H1 (cell line): ENCODE measurements at regions not wholly inside any gene's neighbourhood (a gene's known extent, or its start where the extent isn't known, plus 50 kb on each side); places are given as distances from the start of the nearest gene placed in this dataset.

ENCODE experiments used
- CTCF ChIA-PET: fragments of 300-600 bp; sonication (Branson Sonifier 250); formaldehyde crosslinking; loops from one replicate; lab custom pipeline; 2021; ENCODE audit not compliant: partially characterized antibody; lab: Charles Lee
- POLR2A ChIA-PET: fragments of 300-600 bp; sonication (Branson Sonifier 250); formaldehyde crosslinking; loops from one replicate; lab custom pipeline; 2021; ENCODE audit warnings: inconsistent platforms; ENCODE audit not compliant: partially characterized antibody; lab: Charles Lee
- DNase-seq, 2 experiments: peaks; one replicate each; pipeline versions ENCODE4 v3.0.0 to v3.0.0-alpha.2; 2010 to 2022; ENCODE audit warnings: low spot score in 2 of 2, low read depth in 1 of 2, mixed read lengths in 1 of 2
- FAIRE-seq: peaks from 2 replicates; lab custom pipeline; 2011; peaks lifted over from hg19 to GRCh38; lab: Jason Lieb, UNC
- H2AFZ ChIP-seq: 2 replicates; pipeline ENCODE4 v1.8.1; 2012; ENCODE audit warnings: low read length, inconsistent platforms
- H2AK5ac ChIP-seq: 2 replicates; pipeline ENCODE4 v1.6.1; 2013; ENCODE audit warnings: low read depth, low read length
- H2BK120ac ChIP-seq: replicated peaks from 2 replicates; pipeline ENCODE3; 2013; ENCODE audit warnings: low read depth, low read length, inconsistent platforms
- H2BK12ac ChIP-seq: 2 replicates; pipeline ENCODE4 v1.6.1; 2013; ENCODE audit warnings: low read depth, low read length
- H2BK15ac ChIP-seq: 2 replicates; pipeline ENCODE4 v1.6.1; 2013; ENCODE audit warnings: low read length
- H2BK20ac ChIP-seq: 2 replicates; pipeline ENCODE4 v1.6.1; 2013; ENCODE audit warnings: low read length
- H2BK5ac ChIP-seq: 2 replicates; pipeline ENCODE4 v1.6.1; 2013; ENCODE audit warnings: low read depth, low read length
- H3K14ac ChIP-seq: 2 replicates; pipeline ENCODE4 v1.6.1; 2013; ENCODE audit warnings: inconsistent platforms; ENCODE audit not compliant: insufficient read length
- H3K18ac ChIP-seq: 2 replicates; pipeline ENCODE4 v1.6.1; 2013; ENCODE audit warnings: low read length; ENCODE audit errors: extremely low read depth
- H3K23ac ChIP-seq: 2 replicates; pipeline ENCODE4 v1.6.1; 2013; ENCODE audit warnings: inconsistent platforms; ENCODE audit not compliant: insufficient read length
- H3K23me2 ChIP-seq: 2 replicates; pipeline ENCODE4 v1.6.1; 2013; ENCODE audit warnings: low read depth, low read length
- H3K27ac ChIP-seq: 2 replicates; pipeline ENCODE4 v1.6.1; 2011; ENCODE audit warnings: low read depth, low read length, inconsistent platforms
- H3K27me3 ChIP-seq, 4 experiments: replicated peaks in 1 of 4; 1 replicate in 1 of 4; 2 replicates in 3 of 4; pipeline versions ENCODE4 v1.6.1 to v1.8.1; 2011 to 2013; ENCODE audit warnings: low read length in 3 of 4, mild to moderate bottlenecking in 3 of 4, inconsistent platforms in 2 of 4, mixed read lengths in 2 of 4, moderate library complexity in 1 of 4; ENCODE audit not compliant: control insufficient read depth in 3 of 4, insufficient read depth in 3 of 4; ENCODE audit errors: extremely low read depth in 1 of 4
- H3K36me3 ChIP-seq, 4 experiments: 2 replicates each; pipeline versions ENCODE4 v1.6.1 to v1.8.1; 2011 to 2013; ENCODE audit warnings: mild to moderate bottlenecking in 4 of 4, low read length in 3 of 4, moderate library complexity in 2 of 4, control low read depth in 1 of 4, inconsistent platforms in 1 of 4; ENCODE audit not compliant: insufficient read depth in 4 of 4, control insufficient read depth in 2 of 4
- H3K4ac ChIP-seq: replicated peaks from 2 replicates; pipeline ENCODE3; 2013; ENCODE audit warnings: low read length, low read depth, mixed read lengths, inconsistent platforms; ENCODE audit not compliant: insufficient read length
- H3K4me1 ChIP-seq, 4 experiments: replicated peaks in 1 of 4; 1 replicate in 1 of 4; 2 replicates in 3 of 4; pipeline versions ENCODE4 v1.6.1 to v1.8.1; 2011 to 2013; ENCODE audit warnings: low read length in 3 of 4, inconsistent platforms in 2 of 4, mixed read lengths in 1 of 4; ENCODE audit not compliant: insufficient read depth in 4 of 4, control insufficient read depth in 3 of 4
- H3K4me2 ChIP-seq, 2 experiments: 2 replicates each; pipeline versions ENCODE4 v1.6.1 to v1.8.1; 2011 to 2013; ENCODE audit warnings: low read depth in 2 of 2, low read length in 2 of 2, control low read depth in 1 of 2, inconsistent platforms in 1 of 2, mild to moderate bottlenecking in 1 of 2; ENCODE audit not compliant: insufficient read depth in 1 of 2
- H3K4me3 ChIP-seq, 4 experiments: fragments of 200-600, 300-600 bp in 1 of 4; sonication (generic), shearing (Covaris generic), sonication (Bioruptor Twin) in 1 of 4; 2 replicates each; pipeline versions ENCODE4 v1.5.1 to v1.8.1; 2011 to 2016; ENCODE audit warnings: low read length in 4 of 4, low read depth in 3 of 4, control low read depth in 2 of 4, inconsistent platforms in 2 of 4, mild to moderate bottlenecking in 2 of 4, mixed read lengths in 1 of 4, moderate library complexity in 1 of 4; ENCODE audit not compliant: insufficient read depth in 2 of 4; ENCODE audit errors: extremely low read depth in 1 of 4
- H3K56ac ChIP-seq: replicated peaks from 2 replicates; pipeline ENCODE3; 2013; ENCODE audit warnings: low read depth, mild to moderate bottlenecking, mixed read lengths, low read length, inconsistent platforms; ENCODE audit not compliant: insufficient read length
- H3K79me1 ChIP-seq: 2 replicates; pipeline ENCODE4 v1.6.1; 2013; ENCODE audit warnings: low read depth, low read length, control low read depth
- H3K79me2 ChIP-seq, 2 experiments: 2 replicates each; pipeline versions ENCODE4 v1.6.1 to v1.8.1; 2012 to 2013; ENCODE audit warnings: low read length in 2 of 2, mild to moderate bottlenecking in 2 of 2, inconsistent platforms in 1 of 2; ENCODE audit not compliant: insufficient read depth in 2 of 2, control insufficient read depth in 1 of 2
- H3K9ac ChIP-seq, 4 experiments: replicated peaks in 1 of 4; 1 replicate in 1 of 4; 2 replicates in 3 of 4; pipeline versions ENCODE4 v1.6.1 to v1.8.1; 2011 to 2013; ENCODE audit warnings: low read depth in 3 of 4, low read length in 3 of 4, control low read depth in 2 of 4, mild to moderate bottlenecking in 2 of 4, moderate library complexity in 2 of 4, inconsistent platforms in 1 of 4; ENCODE audit errors: extremely low read depth in 1 of 4
- H3K9me3 ChIP-seq, 2 experiments: 2 replicates each; pipeline versions ENCODE4 v1.6.1 to v1.8.1; 2012 to 2013; ENCODE audit warnings: mild to moderate bottlenecking in 2 of 2, moderate library complexity in 2 of 2, control low read depth in 1 of 2, inconsistent platforms in 1 of 2, low read depth in 1 of 2, low read length in 1 of 2, mixed read lengths in 1 of 2; ENCODE audit not compliant: insufficient read depth in 2 of 2
- H4K20me1 ChIP-seq, 2 experiments: replicated peaks in 1 of 2; 2 replicates each; pipeline versions ENCODE3 to v1.8.1; 2011 to 2013; ENCODE audit warnings: inconsistent platforms in 2 of 2, low read length in 2 of 2, mild to moderate bottlenecking in 1 of 2; ENCODE audit not compliant: insufficient read depth in 2 of 2, control insufficient read depth in 1 of 2
- H4K5ac ChIP-seq: 2 replicates; pipeline ENCODE4 v1.6.1; 2013; ENCODE audit warnings: low read length, low read depth, mixed read lengths, inconsistent platforms; ENCODE audit not compliant: insufficient read length
- H4K8ac ChIP-seq: 2 replicates; pipeline ENCODE4 v1.8.0; 2013; ENCODE audit warnings: mild to moderate bottlenecking, moderate library complexity, low read length, inconsistent platforms; ENCODE audit not compliant: insufficient read depth; ENCODE audit errors: extremely low read depth
- H4K91ac ChIP-seq: replicated peaks from 2 replicates; pipeline ENCODE3; 2013; ENCODE audit warnings: low read length, mixed read lengths, inconsistent platforms; ENCODE audit not compliant: insufficient read length
- ATF2 ChIP-seq: IDR thresholded peaks from 2 replicates; pipeline ENCODE4 v1.6.1; 2012; ENCODE audit warnings: low read length, inconsistent platforms
- BACH1 ChIP-seq: IDR thresholded peaks from 2 replicates; pipeline ENCODE4 v1.6.1; 2012; ENCODE audit warnings: low read length, improper control_type of control experiment
- PHF8 ChIP-seq: fragments of 200-600 bp; sonication (generic); conservative IDR thresholded peaks from 2 replicates; pipeline ENCODE4 v1.7.1; 2012; ENCODE audit warnings: low read depth, mild to moderate bottlenecking, inconsistent platforms, low read length, moderate library complexity
- RBBP5 ChIP-seq: IDR thresholded peaks from 2 replicates; pipeline ENCODE4 v1.7.1; 2012; ENCODE audit warnings: low read depth, mild to moderate bottlenecking, inconsistent platforms, low read length, moderate library complexity, borderline replicate concordance
- RXRA ChIP-seq: IDR thresholded peaks from 2 replicates; pipeline ENCODE4 v1.6.1; 2011; ENCODE audit warnings: low read depth, mild to moderate bottlenecking, low read length, moderate library complexity; ENCODE audit not compliant: insufficient read depth
- SUZ12 ChIP-seq: fragments of 200-600 bp; sonication (generic); IDR thresholded peaks from 2 replicates; pipeline ENCODE4 v1.6.1; 2012; ENCODE audit warnings: mild to moderate bottlenecking, inconsistent platforms, low read length, moderate library complexity, mixed read lengths
- USF2 ChIP-seq: IDR thresholded peaks from 2 replicates; pipeline ENCODE4 v1.6.1; 2011; ENCODE audit warnings: low read length, improper control_type of control experiment
- WGBS, 2 experiments: shearing (Covaris generic) in 1 of 2; methylation state at CpG; one replicate each; pipeline versions ENCODE4 v1.1.6 to v1.1.7; 2013 to 2015; ENCODE audit warnings: low lambda C conversion rate in 2 of 2, mixed read lengths in 2 of 2, inconsistent platforms in 1 of 2, low coverage in 1 of 2, missing lambda C conversion rate in 1 of 2; ENCODE audit not compliant: insufficient replicate concordance in 2 of 2, insufficient coverage in 1 of 2, insufficient read length in 1 of 2; ENCODE audit errors: extremely low coverage in 1 of 2, missing lambda C conversion rate in 1 of 2; 5-methylcytosine and 5-hydroxymethylcytosine counted together

GRCh38 chr2:126476691-126477090 lies 179.3 kb upstream of the GYPC start:
- Histone ChIP-seq H3K36me3 (no peaks in the 10 kb centered on the region), H3K79me2 (no peaks in the 10 kb centered on the region), H3K4me2 (no peak overlapping the region), H2AFZ (no peak overlapping the region), H2BK12ac (no peak overlapping the region), H3K4me3 (no peak overlapping the region), H3K79me1 (no peaks in the 10 kb centered on the region), H3K27ac (no peak overlapping the region), H2BK15ac (no peak overlapping the region), H3K18ac (no peak overlapping the region), H3K56ac (no peak overlapping the region), H3K23me2 (no peaks in the 10 kb centered on the region), H4K20me1 (no peaks in the 10 kb centered on the region), H3K9ac (no peak overlapping the region), H2BK5ac (no peak overlapping the region), H2BK20ac (no peak overlapping the region), H2BK120ac (no peak overlapping the region), H2AK5ac (no peak overlapping the region), H3K27me3 (no peaks in the 10 kb centered on the region), H3K23ac (no peak overlapping the region), H4K91ac (no peak overlapping the region), H3K9me3 (peaks cover 9 to 10% of the 10 kb centered on the region in 2 experiments; a peak in 3 of 4 replicates)
- DNase-seq (no peak), FAIRE-seq (no peak)
- WGBS, 2 experiments, result 80% methylated on average over 5 of the region's 5 CpGs; no CpG with 5 or more reads in 1 of the 2 experiments
- CTCF ChIA-PET, result interaction anchor here (1.3 kb wide), 1 partner anchor 78 kb away, joined by 3 read pairs; no protein-coding TSS in a partner anchor
- TF ChIP-seq BACH1 (no peak), RXRA (no peak), ATF2 (no peak), RBBP5 (no peak), PHF8 (no peak), SUZ12 (no peak), USF2 (no peak)
- TF ChIP-seq, all 59 proteins: peak for 0
- Histone ChIP-seq H3K4me1 (no peaks in the 10 kb centered on the region), H4K8ac (no peak overlapping the region), H4K5ac (no peak overlapping the region), H3K14ac (no peak overlapping the region), H3K4ac (no peak overlapping the region)
- POLR2A ChIA-PET, result no interaction called here
